ENCODE measurements at regions not wholly inside any gene's neighbourhood (a gene's known extent, or its start where the extent isn't known, plus 50 kb on each side); places are given as distances from the start of the nearest gene placed in this dataset.

- intact Hi-C loops (cut with micrococcal nuclease): no loop called here
- Mint-ChIP-seq H3K36me3 (ENCODE audit: low read depth) (no peaks in the 10 kb centered on the region), H3K27me3 (no peaks in the 10 kb centered on the region), H3K4me3 (no peak overlapping the region), H3K4me1 (ENCODE audit: low read depth) (no peaks in the 10 kb centered on the region), H3K27ac (no peak overlapping the region), H3K9me3 (peaks cover 29% of the 10 kb centered on the region)
Observed at GRCh38 chr14:44309331-44309730, 197.8 kb downstream of the FSCB start.

- H3K27me3 Mint-ChIP-seq: no peaks in the 10 kb centered on the region
- H3K9me3 Mint-ChIP-seq: peaks cover 19% of the 10 kb centered on the region
- no peak overlapping the region for H3K4me3 Mint-ChIP-seq
- intact Hi-C loops (cut with micrococcal nuclease): no loop called here
- H3K36me3 Mint-ChIP-seq (ENCODE audit: low read depth): no peaks in the 10 kb centered on the region
- no peak overlapping the region for H3K27ac Mint-ChIP-seq
- no peaks in the 10 kb centered on the region for H3K4me1 Mint-ChIP-seq (ENCODE audit: low read depth)
Observed at GRCh38 chr14:44300916-44301315, 206.2 kb downstream of the FSCB start.

GRCh38 chr14:44297437-44297836 lies 209.6 kb downstream of the FSCB start:
- H3K4me3 Mint-ChIP-seq: no peak overlapping the region
- H3K36me3 Mint-ChIP-seq (ENCODE audit: low read depth): no peaks in the 10 kb centered on the region
- no peak overlapping the region for H3K27ac Mint-ChIP-seq
- intact Hi-C loops (cut with micrococcal nuclease): no loop called here
- H3K27me3 Mint-ChIP-seq: no peaks in the 10 kb centered on the region
- no peaks in the 10 kb centered on the region for H3K4me1 Mint-ChIP-seq (ENCODE audit: low read depth)
- H3K9me3 Mint-ChIP-seq: peaks cover 27% of the 10 kb centered on the region

GRCh38 chr14:44291366-44291915 lies 215.6 kb downstream of the FSCB start:
- no peaks in the 10 kb centered on the region for H3K27me3 Mint-ChIP-seq
- no peak overlapping the region for H3K4me3 Mint-ChIP-seq
- no peaks in the 10 kb centered on the region for H3K4me1 Mint-ChIP-seq (ENCODE audit: low read depth)
- no peaks in the 10 kb centered on the region for H3K36me3 Mint-ChIP-seq (ENCODE audit: low read depth)
- H3K27ac Mint-ChIP-seq: no peak overlapping the region
- peaks cover 8% of the 10 kb centered on the region for H3K9me3 Mint-ChIP-seq
- intact Hi-C loops (cut with micrococcal nuclease): no loop called here

GRCh38 chr14:44287858-44288257 lies 219.2 kb downstream of the FSCB start:
- Mint-ChIP-seq H3K27ac (no peak overlapping the region), H3K4me3 (no peak overlapping the region), H3K4me1 (ENCODE audit: low read depth) (no peaks in the 10 kb centered on the region), H3K27me3 (no peaks in the 10 kb centered on the region), H3K9me3 (no peaks in the 10 kb centered on the region), H3K36me3 (ENCODE audit: low read depth) (no peaks in the 10 kb centered on the region)
- intact Hi-C loops (cut with micrococcal nuclease): no loop called here

- intact Hi-C loops (cut with micrococcal nuclease): no loop called here
Observed at GRCh38 chr14:44286201-44286600, 220.9 kb downstream of the FSCB start.

GRCh38 chr14:44283836-44284235 lies 223.2 kb downstream of the FSCB start:
- H3K27me3 Mint-ChIP-seq: no peaks in the 10 kb centered on the region
- no peaks in the 10 kb centered on the region for H3K36me3 Mint-ChIP-seq (ENCODE audit: low read depth)
- no peak overlapping the region for H3K4me3 Mint-ChIP-seq
- intact Hi-C loops (cut with micrococcal nuclease): no loop called here
- H3K27ac Mint-ChIP-seq: no peak overlapping the region
- H3K4me1 Mint-ChIP-seq (ENCODE audit: low read depth): no peaks in the 10 kb centered on the region
- H3K9me3 Mint-ChIP-seq: no peaks in the 10 kb centered on the region

More at GRCh38 chr14:44286201-44286600, 220.9 kb downstream of the FSCB start:
- Mint-ChIP-seq H3K36me3 (ENCODE audit: low read depth) (no peaks in the 10 kb centered on the region), H3K9me3 (no peaks in the 10 kb centered on the region), H3K27me3 (no peaks in the 10 kb centered on the region), H3K27ac (no peak overlapping the region), H3K4me1 (ENCODE audit: low read depth) (no peaks in the 10 kb centered on the region), H3K4me3 (no peak overlapping the region)

- H3K27me3 Mint-ChIP-seq: no peaks in the 10 kb centered on the region
- no peak overlapping the region for H3K4me3 Mint-ChIP-seq
- no peaks in the 10 kb centered on the region for H3K36me3 Mint-ChIP-seq (ENCODE audit: low read depth)
- intact Hi-C loops (cut with micrococcal nuclease): no loop called here
- no peaks in the 10 kb centered on the region for H3K4me1 Mint-ChIP-seq (ENCODE audit: low read depth)
- no peak overlapping the region for H3K27ac Mint-ChIP-seq
- H3K9me3 Mint-ChIP-seq: no peaks in the 10 kb centered on the region
Observed at GRCh38 chr14:44279357-44279756, 227.7 kb downstream of the FSCB start.

- Mint-ChIP-seq H3K36me3 (ENCODE audit: low read depth) (no peaks in the 10 kb centered on the region), H3K9me3 (peaks cover 17% of the 10 kb centered on the region), H3K4me1 (ENCODE audit: low read depth) (no peaks in the 10 kb centered on the region), H3K27me3 (no peaks in the 10 kb centered on the region), H3K27ac (no peak overlapping the region), H3K4me3 (no peak overlapping the region)
- intact Hi-C loops (cut with micrococcal nuclease): no loop called here
Observed at GRCh38 chr14:44271637-44272036, 235.4 kb downstream of the FSCB start.

GRCh38 chr14:44271006-44271405 lies 236.1 kb downstream of the FSCB start:
- no peak overlapping the region for H3K4me3 Mint-ChIP-seq
- intact Hi-C loops (cut with micrococcal nuclease): no loop called here
- peaks cover 23% of the 10 kb centered on the region for H3K9me3 Mint-ChIP-seq
- H3K27ac Mint-ChIP-seq: no peak overlapping the region
- no peaks in the 10 kb centered on the region for H3K4me1 Mint-ChIP-seq (ENCODE audit: low read depth)
- H3K27me3 Mint-ChIP-seq: no peaks in the 10 kb centered on the region
- no peaks in the 10 kb centered on the region for H3K36me3 Mint-ChIP-seq (ENCODE audit: low read depth)

- no peak overlapping the region for H3K4me3 Mint-ChIP-seq
- H3K27ac Mint-ChIP-seq: no peak overlapping the region
- peaks cover 76% of the 10 kb centered on the region for H3K9me3 Mint-ChIP-seq
- H3K27me3 Mint-ChIP-seq: no peaks in the 10 kb centered on the region
- intact Hi-C loops (cut with micrococcal nuclease): no loop called here
- no peaks in the 10 kb centered on the region for H3K36me3 Mint-ChIP-seq (ENCODE audit: low read depth)
- H3K4me1 Mint-ChIP-seq (ENCODE audit: low read depth): no peaks in the 10 kb centered on the region
Observed at GRCh38 chr14:44265246-44265645, 241.8 kb downstream of the FSCB start.

- intact Hi-C loops (cut with micrococcal nuclease): no loop called here
- no peaks in the 10 kb centered on the region for H3K36me3 Mint-ChIP-seq (ENCODE audit: low read depth)
- no peak overlapping the region for H3K4me3 Mint-ChIP-seq
- H3K27ac Mint-ChIP-seq: no peak overlapping the region
- no peaks in the 10 kb centered on the region for H3K27me3 Mint-ChIP-seq
- peaks cover 45% of the 10 kb centered on the region for H3K9me3 Mint-ChIP-seq
- H3K4me1 Mint-ChIP-seq (ENCODE audit: low read depth): no peaks in the 10 kb centered on the region
Observed at GRCh38 chr14:44215660-44216059, 291.4 kb downstream of the FSCB start.

GRCh38 chr14:44211718-44212117 lies 295.4 kb downstream of the FSCB start:
- Mint-ChIP-seq H3K27ac (no peak overlapping the region), H3K36me3 (ENCODE audit: low read depth) (no peaks in the 10 kb centered on the region), H3K9me3 (peaks cover 28% of the 10 kb centered on the region), H3K4me3 (no peak overlapping the region), H3K4me1 (ENCODE audit: low read depth) (no peaks in the 10 kb centered on the region), H3K27me3 (no peaks in the 10 kb centered on the region)
- intact Hi-C loops (cut with micrococcal nuclease): no loop called here

- Mint-ChIP-seq H3K27me3 (no peaks in the 10 kb centered on the region), H3K27ac (no peak overlapping the region), H3K9me3 (peaks cover 20% of the 10 kb centered on the region), H3K4me3 (no peak overlapping the region), H3K36me3 (ENCODE audit: low read depth) (no peaks in the 10 kb centered on the region), H3K4me1 (ENCODE audit: low read depth) (no peaks in the 10 kb centered on the region)
- intact Hi-C loops (cut with micrococcal nuclease): no loop called here
Observed at GRCh38 chr14:44204061-44204835, 302.8 kb downstream of the FSCB start.

- peaks cover 34% of the 10 kb centered on the region for H3K9me3 Mint-ChIP-seq
- intact Hi-C loops (cut with micrococcal nuclease): no loop called here
- H3K36me3 Mint-ChIP-seq (ENCODE audit: low read depth): no peaks in the 10 kb centered on the region
- no peak overlapping the region for H3K4me3 Mint-ChIP-seq
- no peaks in the 10 kb centered on the region for H3K4me1 Mint-ChIP-seq (ENCODE audit: low read depth)
- no peak overlapping the region for H3K27ac Mint-ChIP-seq
- H3K27me3 Mint-ChIP-seq: no peaks in the 10 kb centered on the region
Observed at GRCh38 chr14:44180975-44181374, 326.1 kb downstream of the FSCB start.

Measured in dendritic cell treated with granulocyte-macrophage colony-stimulating factor and Interleukin-4, amounts not matched to agents 40 ng/mL and 50 ng/mL, for 4 days (primary cell).